KMS-11 (cell line): ENCODE measurements at regions not wholly inside any gene's neighbourhood (a gene's known extent, or its start where the extent isn't known, plus 50 kb on each side); places are given as distances from the start of the nearest gene placed in this dataset.

ENCODE experiments used
- H2AFZ ChIP-seq: fragments of 200-600 bp; sonication (generic); 2 replicates; pipeline ENCODE4 v1.6.1; 2016; ENCODE audit warnings: antibody characterized with exemption, mixed run types, low read depth
- H3K27ac ChIP-seq: fragments of 200-600 bp; sonication (generic); 2 replicates; pipeline ENCODE4 v1.6.1; 2016; ENCODE audit warnings: mild to moderate bottlenecking, mixed run types
- H3K27me3 ChIP-seq: fragments of 200-600 bp; sonication (generic); 2 replicates; pipeline ENCODE4 v1.6.1; 2017; ENCODE audit warnings: mild to moderate bottlenecking, low read depth, mixed run types, moderate library complexity; ENCODE audit not compliant: insufficient read depth
- H3K36me3 ChIP-seq: fragments of 200-600 bp; sonication (generic); 2 replicates; pipeline ENCODE4 v1.6.1; 2017; ENCODE audit warnings: mild to moderate bottlenecking, mixed run types; ENCODE audit not compliant: insufficient read depth
- H3K4me1 ChIP-seq: fragments of 200-600 bp; sonication (generic); 2 replicates; pipeline ENCODE4 v1.6.1; 2016; ENCODE audit warnings: mild to moderate bottlenecking, low read depth, mixed run types; ENCODE audit not compliant: poor library complexity, severe bottlenecking
- H3K4me2 ChIP-seq: fragments of 200-600 bp; sonication (generic); 2 replicates; pipeline ENCODE4 v1.7.0; 2016; ENCODE audit warnings: mild to moderate bottlenecking, mixed run types
- H3K4me3 ChIP-seq: fragments of 200-600 bp; sonication (generic); IDR thresholded peaks from 2 replicates; pipeline ENCODE4 v1.6.1; 2017; ENCODE audit warnings: low read depth, low read length, mixed read lengths; ENCODE audit not compliant: insufficient read depth
- H3K79me2 ChIP-seq: fragments of 200-600 bp; sonication (generic); 2 replicates; pipeline ENCODE4 v1.6.1; 2016; ENCODE audit warnings: low read depth, mixed run types; ENCODE audit not compliant: insufficient read depth
- H3K9ac ChIP-seq: fragments of 200-600 bp; sonication (generic); 2 replicates; pipeline ENCODE4 v1.6.1; 2016; ENCODE audit warnings: mild to moderate bottlenecking, mixed run types
- H4K20me1 ChIP-seq: fragments of 200-600 bp; sonication (generic); 2 replicates; pipeline ENCODE4 v1.6.1; 2016; ENCODE audit warnings: mild to moderate bottlenecking, mixed run types; ENCODE audit not compliant: insufficient read depth
- TF ChIP-seq, protein P1 (sequence below): fragments of 200-600 bp; sonication (generic); conservative IDR thresholded peaks from 2 replicates; pipeline ENCODE4 v1.6.1; 2017; ENCODE audit warnings: low read depth, mild to moderate bottlenecking, antibody characterized with exemption, low read length, moderate library complexity, mixed read lengths

DNA sequence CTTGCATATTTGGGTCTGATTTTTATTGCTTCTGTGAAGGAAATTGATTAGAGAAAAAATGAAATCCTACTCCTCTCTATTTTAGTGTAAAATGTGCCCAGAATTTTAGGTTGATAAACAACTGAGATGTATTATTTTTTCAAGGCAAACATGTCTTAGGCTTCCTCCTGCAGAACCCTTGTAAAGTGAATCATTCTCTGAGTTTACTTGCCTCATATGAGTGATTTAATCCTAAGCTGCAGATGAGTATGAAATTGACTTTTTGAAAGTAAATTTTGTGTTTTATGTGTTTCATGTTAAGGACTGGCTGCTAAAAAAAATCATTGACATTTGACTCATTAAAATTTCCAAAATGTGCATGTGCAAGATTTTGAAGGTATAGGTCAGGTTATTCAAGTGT is 138.5 kb upstream of the PHACTR1 start:
- Histone ChIP-seq H2AFZ (no peak overlapping the region), H3K36me3 (no peaks in the 10 kb centered on the region), H3K27ac (no peak overlapping the region), H3K4me2 (no peak overlapping the region), H3K9ac (no peak overlapping the region), H3K4me3 (no peak overlapping the region), H3K4me1 (no peaks in the 10 kb centered on the region), H4K20me1 (no peaks in the 10 kb centered on the region), H3K27me3 (no peaks in the 10 kb centered on the region), H3K79me2 (no peaks in the 10 kb centered on the region)
- TF ChIP-seq, protein P1, sequence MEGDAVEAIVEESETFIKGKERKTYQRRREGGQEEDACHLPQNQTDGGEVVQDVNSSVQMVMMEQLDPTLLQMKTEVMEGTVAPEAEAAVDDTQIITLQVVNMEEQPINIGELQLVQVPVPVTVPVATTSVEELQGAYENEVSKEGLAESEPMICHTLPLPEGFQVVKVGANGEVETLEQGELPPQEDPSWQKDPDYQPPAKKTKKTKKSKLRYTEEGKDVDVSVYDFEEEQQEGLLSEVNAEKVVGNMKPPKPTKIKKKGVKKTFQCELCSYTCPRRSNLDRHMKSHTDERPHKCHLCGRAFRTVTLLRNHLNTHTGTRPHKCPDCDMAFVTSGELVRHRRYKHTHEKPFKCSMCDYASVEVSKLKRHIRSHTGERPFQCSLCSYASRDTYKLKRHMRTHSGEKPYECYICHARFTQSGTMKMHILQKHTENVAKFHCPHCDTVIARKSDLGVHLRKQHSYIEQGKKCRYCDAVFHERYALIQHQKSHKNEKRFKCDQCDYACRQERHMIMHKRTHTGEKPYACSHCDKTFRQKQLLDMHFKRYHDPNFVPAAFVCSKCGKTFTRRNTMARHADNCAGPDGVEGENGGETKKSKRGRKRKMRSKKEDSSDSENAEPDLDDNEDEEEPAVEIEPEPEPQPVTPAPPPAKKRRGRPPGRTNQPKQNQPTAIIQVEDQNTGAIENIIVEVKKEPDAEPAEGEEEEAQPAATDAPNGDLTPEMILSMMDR: no peak

DNA sequence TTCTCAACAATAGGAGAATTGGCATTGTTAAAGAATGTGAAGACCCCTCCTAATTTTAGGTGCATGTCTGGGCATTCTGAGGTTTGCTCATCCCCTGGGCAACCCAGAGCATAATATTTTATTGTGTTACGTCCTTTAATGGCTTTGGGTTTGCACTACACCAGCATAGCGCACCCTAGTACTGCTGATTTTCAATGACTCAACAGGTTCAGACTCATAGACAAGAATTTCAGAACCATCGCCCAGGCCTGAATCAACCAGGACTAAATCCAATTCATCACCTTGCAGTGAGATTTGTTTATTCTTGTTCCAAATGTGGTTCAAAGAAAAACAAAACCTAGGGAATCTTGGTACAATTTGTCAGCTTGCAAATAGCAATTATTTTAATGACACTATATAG is 137.8 kb upstream of the PHACTR1 start:
- Histone ChIP-seq H3K27me3 (no peaks in the 10 kb centered on the region), H3K4me2 (no peak overlapping the region), H3K4me3 (no peak overlapping the region), H4K20me1 (no peaks in the 10 kb centered on the region), H3K4me1 (no peaks in the 10 kb centered on the region), H3K9ac (no peak overlapping the region), H2AFZ (no peak overlapping the region), H3K36me3 (no peaks in the 10 kb centered on the region), H3K79me2 (no peaks in the 10 kb centered on the region), H3K27ac (no peak overlapping the region)
- TF ChIP-seq, protein P1: no peak

DNA sequence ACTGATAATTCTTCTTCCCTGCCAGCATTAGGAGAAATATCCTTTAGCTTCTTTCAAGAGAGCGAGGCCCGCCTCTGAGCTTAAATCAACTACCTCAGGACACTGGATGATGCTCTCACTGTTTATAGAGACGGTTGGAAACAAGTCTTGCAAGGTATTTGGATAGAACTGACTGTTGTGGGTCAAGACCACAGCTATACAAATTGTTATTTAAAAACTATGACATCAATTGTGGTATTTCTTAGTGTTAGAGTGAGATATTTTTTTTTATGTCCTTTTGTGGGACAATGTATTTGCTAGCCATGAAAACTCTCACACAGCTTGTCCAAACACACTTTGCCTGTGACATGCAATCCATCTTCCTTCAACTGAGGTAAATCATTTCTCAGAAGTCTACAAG is 136.3 kb upstream of the PHACTR1 start:
- Histone ChIP-seq H3K4me1 (no peaks in the 10 kb centered on the region), H4K20me1 (no peaks in the 10 kb centered on the region), H3K27ac (no peak overlapping the region), H3K36me3 (no peaks in the 10 kb centered on the region), H3K27me3 (no peaks in the 10 kb centered on the region), H3K9ac (no peak overlapping the region), H3K79me2 (no peaks in the 10 kb centered on the region), H2AFZ (no peak overlapping the region), H3K4me3 (no peak overlapping the region), H3K4me2 (no peak overlapping the region)
- TF ChIP-seq, protein P1: no peak

DNA sequence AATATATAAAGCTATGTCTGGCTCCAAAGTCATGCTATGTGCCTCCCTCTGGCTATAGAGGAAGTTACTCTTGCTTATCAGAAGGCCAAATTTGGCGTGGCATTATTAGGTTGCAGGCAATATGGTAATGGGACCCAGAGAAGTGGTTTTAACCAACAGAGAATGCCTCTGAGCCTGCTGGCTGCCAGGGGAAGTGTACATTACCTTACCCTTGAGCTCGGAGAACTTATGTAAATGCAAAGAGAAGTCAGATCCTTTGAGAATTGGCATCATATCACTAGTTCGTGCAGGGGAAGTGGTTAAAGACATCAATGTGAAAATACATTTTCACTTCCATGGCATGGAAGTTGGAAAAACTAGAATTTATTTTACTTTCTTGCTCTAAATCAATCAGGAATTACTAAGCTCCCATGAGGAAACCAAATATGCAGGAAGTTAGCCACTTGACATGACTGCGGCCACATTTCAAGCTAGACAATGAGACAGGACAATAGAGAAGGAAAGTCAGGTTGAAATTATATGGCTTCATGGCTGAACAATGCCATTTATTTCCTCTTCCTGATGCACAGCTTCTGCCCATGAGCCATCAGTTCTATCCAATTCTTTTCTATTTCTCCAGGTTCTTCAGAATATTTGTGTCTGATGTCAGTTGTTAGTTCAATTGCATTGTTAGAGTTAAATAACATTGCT is 134.0 kb upstream of the PHACTR1 start:
- no peak overlapping the region for H3K4me3 ChIP-seq
- H3K9ac ChIP-seq: no peak overlapping the region
- no peak overlapping the region for H2AFZ ChIP-seq
- TF ChIP-seq, protein P1: no peak
- H3K4me1 ChIP-seq: no peaks in the 10 kb centered on the region
- H3K27me3 ChIP-seq: no peaks in the 10 kb centered on the region
- no peaks in the 10 kb centered on the region for H4K20me1 ChIP-seq
- no peak overlapping the region for H3K4me2 ChIP-seq
- H3K27ac ChIP-seq: no peak overlapping the region
- H3K79me2 ChIP-seq: no peaks in the 10 kb centered on the region
- no peaks in the 10 kb centered on the region for H3K36me3 ChIP-seq
